ENCODE measurements at regions not wholly inside any gene's neighbourhood (a gene's known extent, or its start where the extent isn't known, plus 50 kb on each side); places are given as distances from the start of the nearest gene placed in this dataset.
"Not testable (repeated sequence)": the region's sequence is repeated elsewhere in the genome, so short reads cannot be mapped to it uniquely, and the experiment has no call there.

DNA sequence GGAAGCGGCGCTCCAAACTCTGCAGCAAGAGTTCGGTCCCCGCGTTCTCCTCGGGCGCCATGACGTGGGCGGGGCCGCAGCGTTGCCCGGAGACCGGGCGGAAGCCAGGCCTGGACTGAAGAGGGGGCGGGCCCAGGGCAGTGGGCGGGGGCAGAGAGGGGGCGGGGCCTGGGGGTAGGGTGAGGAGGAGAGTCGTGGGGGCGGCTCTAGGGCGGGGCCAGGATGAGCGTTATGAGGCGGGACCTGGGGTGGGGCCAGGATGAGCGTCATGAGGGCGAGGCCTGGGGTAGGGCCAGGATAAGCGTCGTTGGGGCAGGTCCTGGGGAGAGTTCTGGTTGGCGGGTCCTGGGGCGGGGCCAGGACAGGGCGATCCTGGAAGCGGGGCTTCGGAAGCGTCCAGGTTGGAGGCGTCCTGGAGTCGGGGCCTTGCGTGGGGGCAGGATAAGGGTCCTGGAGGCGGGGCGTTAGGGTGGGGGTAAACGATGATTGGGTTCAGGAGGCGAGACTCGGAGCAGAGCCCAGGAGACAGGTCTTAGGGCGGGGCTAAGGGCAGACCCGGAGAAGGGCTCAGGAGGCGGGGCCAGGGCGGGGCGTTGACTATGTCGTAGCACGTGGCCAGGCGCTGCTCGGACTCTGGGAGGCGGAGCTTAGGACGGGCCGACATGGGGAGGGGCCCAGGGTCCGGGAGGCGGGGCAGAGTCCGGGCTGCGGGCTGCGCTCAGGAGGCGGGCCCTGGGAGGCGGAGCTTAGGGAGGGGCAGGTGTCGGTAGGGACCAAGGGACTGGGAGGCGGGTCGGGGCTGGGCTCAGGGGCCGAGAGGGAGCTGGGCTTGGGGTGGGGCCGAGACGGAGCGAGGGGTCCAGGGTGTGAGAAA is 131.1 kb upstream of the ALDH3B2 start:
- DNase-seq (ENCODE audit: low read depth in 2 of 3, low spot score in 1 of 3): peak; percentile 96 to 98 (median 98)

DNA sequence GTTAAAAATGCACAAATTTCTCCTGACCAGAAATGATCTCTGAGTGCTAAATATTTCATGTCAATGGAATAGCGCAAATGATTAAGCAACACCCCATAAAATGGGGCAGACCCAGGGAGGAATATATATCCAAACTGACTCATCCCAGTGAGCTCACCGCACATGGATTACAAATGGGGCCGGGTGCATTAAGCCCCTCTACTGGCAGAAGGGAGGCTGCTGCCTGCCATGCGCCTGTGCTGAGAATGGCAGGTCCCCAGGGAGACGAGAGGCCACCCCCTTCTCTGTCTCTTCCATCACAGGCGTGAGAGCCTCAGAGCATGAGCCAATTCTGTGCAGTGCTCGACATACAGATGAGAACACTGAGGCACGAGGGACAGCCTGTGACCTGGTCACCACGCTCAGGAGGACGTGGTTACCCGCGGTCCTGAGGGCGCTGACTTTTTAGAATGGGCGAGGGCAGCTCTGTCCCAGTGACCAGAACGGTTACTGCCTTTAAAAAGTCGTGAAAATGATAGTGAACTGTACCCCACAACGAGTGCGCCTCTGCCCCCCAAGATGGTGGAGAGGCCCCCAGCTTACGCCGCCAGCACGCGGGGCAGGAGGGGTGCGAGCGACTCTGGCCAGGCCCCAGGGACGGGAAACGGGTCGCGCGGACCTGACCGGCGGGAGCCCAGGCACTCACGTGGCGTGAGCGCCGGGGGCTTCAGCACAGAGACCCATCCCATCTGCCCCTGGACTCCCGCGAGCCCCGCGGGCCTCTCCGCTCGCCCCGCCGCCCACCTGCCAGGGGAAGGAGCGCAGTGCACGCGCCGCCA is 130.2 kb upstream of the ALDH3B2 start:
- DNase-seq (ENCODE audit: low read depth in 2 of 3, low spot score in 1 of 3): peak in 1 of 3 donors; percentile 7

DNA sequence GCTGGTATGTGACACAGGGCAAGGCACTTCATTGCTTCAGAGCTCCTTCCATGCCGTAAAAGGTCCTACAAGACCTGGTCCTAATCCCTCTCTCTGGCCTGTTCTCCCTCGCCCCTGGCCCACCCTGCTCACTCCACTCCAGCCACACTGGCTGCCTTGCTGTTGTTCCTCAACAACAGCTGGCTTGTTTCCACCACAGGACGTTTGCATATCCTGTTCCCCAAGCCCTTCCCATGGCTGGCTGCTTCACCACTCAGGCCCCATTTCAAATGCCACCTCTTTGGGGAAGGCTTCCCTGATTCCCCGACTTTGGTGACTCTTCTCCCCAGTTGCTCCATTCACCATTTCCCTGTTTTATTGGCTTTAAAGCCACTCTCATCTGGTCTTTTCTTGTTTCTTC is 129.1 kb upstream of the ALDH3B2 start:
- DNase-seq (ENCODE audit: low read depth in 2 of 3, low spot score in 1 of 3): not testable (repeated sequence)

DNA sequence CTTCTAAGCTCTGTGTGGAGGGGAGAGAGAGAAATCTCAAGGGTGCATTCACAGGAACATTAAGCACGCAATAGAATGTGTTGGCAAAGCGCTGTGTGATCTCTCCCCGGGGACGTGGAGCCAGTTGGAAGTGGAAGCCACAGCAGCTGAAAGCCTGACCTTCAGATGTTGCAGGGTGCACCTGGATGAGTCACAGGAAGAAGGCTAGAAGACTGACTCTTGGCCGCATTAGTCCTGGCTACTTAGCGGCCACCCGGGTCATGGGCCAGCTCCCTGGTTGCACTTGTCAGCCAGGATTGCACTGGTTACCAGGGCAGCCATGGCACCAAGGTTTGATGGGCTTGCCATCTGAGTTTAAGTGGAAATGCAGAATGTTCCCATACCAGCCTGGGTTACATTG is 128.6 kb upstream of the ALDH3B2 start:
- DNase-seq (ENCODE audit: low read depth in 2 of 3, low spot score in 1 of 3): not testable (repeated sequence)

DNA sequence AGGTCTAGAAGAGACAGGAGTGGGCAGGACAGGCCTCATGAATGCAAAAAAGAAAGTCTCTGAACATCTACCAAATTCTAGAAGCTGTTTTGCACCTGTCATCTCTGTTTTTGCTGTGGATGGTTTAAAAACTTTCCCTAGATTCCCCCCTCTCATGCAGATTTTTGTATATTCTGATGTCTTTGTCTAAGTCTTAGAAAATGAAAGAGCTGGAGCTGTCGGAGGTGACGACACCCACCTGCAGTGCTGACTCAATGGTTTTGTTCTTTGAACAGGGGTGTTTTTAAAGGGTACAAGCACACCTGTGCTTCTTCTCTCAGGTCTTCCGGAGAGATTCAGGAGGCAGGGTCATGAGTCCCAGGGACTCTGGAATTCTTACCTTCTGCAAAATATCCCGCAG is 128.2 kb upstream of the ALDH3B2 start:
- DNase-seq (ENCODE audit: low read depth in 2 of 3, low spot score in 1 of 3): not testable (repeated sequence)

DNA sequence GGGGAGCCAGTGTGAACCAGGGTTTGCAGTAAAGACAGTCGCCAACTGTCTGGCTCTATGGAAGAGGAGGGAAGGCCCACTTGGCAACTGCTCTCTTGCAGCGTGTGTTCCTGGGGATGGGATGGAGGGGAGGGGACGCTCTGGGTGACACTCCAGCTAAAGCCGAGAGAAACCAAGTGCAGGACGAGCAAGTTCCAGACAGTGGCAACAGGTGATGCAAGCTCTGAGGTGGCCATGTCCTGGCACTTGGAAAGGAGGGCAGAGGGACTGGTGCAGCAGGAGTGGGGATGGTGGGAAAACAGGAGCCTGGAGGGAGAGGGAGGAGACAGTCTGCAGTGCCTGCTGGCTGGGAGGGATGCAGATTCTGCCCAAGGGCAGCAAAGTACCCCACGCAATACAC is 127.0 kb upstream of the ALDH3B2 start:
- DNase-seq (ENCODE audit: low read depth in 2 of 3, low spot score in 1 of 3): not testable (repeated sequence)

DNA sequence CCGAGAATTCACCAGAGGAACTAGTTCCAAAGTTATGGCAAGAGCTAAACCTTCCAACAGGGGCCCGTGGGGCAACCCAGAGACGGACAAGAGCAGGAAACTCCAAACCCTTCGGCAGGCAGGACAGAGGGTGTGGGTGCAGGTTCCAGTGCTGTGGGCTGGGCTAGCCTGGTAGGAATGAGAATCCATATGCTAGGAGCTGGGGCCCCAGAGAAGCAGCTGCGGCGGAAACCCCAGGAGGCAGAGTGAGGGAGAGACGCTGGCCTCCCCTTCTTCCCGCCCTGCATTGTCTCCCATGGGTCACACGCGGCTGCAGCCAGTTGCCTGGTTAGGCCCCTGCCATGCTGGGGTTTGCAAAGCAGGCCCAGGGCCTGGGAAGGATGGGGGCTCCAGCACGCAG is 126.2 kb upstream of the ALDH3B2 start:
- DNase-seq (ENCODE audit: low read depth in 2 of 3, low spot score in 1 of 3): not testable (repeated sequence)

DNA sequence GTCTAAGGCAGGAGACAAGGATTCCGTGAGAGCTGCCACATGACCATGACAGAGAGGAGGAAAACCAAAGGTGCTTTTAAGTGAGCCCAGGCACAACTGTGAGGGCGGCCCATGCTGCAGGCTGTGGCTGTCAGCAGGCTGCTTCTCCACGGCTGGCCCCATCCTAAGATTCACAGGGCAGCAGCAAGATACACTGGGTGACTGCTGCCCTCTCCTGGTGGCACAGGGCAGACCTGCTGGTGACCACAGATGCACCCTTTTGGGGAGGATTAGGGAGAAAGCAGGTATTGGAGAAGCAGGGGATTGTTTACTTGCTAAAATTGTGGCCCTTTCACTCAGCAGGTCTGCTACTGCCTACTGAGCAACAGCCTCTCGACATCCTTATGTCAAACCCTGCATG is 125.4 kb upstream of the ALDH3B2 start:
- not testable (repeated sequence) for DNase-seq (ENCODE audit: low read depth in 2 of 3, low spot score in 1 of 3)

DNA sequence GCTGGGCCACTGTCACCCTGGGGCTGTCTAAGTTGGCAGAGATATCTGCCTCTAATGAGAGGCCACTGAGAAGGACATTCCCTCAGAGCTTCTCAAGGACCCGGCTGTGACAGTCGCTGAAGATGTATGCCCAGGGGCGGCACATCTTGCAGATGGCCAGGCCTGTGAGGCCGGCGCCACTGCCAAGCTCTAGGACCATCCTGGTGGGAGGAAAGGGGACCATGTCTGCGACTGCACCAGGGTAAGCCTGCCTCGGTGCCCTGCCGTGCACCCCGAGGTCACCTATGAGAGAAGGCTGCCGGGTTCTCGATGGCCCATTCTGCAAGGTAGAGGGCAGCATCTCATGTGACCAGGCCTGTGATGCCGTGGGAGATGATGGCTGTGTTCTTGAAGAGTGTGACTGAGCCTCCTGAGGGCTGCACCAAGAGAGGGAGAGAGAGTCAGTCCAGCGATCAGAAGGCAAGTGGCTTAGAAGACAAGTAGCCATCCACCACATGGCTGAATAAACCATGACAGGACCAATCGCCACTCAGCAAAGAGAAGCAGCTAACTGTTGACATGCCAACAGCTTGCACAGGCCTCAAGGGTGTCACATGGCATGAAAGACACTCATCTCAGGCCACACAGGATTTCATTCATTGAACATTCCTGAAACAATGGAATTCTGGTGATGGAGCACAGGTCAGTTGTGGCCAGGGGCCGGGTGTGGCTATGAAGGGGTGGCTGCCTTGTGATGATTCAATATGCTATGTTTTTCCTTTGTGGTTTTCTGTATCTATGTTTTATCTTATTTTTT is 123.5 kb upstream of the ALDH3B2 start:
- not testable (repeated sequence) for DNase-seq (ENCODE audit: low read depth in 2 of 3, low spot score in 1 of 3)

DNA sequence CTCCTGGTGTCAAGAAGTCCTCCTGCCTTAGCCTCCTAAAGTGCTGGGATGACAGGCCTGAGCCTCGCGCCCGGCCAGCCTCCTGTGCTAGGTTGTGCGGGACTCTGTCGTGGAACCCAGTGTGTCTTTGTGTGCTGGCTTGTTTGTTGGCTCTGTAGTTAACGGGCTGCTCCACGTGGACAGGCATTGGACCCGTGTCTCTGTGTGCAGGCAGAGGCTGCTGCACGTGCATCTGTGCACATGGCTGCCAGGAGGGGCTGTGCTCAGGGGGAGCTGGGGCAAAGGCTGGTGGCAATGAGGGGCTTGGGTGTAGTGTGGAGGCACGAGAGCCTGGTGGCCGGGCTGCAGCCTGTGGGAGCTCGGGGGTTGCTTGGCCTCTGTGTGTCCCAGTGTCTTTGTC is 121.3 kb upstream of the ALDH3B2 start:
- no peak for DNase-seq (ENCODE audit: low read depth in 2 of 3, low spot score in 1 of 3)

DNA sequence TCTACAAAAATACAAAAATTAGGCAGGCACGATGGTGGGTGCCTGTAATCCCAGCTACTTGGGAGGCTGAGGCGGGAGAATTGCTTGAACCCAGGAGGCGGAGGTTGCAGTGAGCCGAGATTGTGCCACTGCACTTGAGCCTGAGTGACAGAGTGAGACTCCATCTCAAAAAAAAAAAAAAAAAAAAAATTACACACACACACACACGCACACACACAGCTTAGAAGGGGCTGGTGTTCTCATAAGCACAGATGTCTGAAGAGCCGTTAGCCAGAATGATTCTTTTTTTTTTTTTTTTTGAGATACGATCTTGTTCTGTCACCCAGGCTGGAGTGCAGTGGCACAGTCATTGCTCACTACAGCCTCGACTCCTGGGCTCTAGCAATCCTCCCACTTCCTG is 119.3 kb upstream of the ALDH3B2 start:
- DNase-seq (ENCODE audit: low read depth in 2 of 3, low spot score in 1 of 3): not testable (repeated sequence)

DNA sequence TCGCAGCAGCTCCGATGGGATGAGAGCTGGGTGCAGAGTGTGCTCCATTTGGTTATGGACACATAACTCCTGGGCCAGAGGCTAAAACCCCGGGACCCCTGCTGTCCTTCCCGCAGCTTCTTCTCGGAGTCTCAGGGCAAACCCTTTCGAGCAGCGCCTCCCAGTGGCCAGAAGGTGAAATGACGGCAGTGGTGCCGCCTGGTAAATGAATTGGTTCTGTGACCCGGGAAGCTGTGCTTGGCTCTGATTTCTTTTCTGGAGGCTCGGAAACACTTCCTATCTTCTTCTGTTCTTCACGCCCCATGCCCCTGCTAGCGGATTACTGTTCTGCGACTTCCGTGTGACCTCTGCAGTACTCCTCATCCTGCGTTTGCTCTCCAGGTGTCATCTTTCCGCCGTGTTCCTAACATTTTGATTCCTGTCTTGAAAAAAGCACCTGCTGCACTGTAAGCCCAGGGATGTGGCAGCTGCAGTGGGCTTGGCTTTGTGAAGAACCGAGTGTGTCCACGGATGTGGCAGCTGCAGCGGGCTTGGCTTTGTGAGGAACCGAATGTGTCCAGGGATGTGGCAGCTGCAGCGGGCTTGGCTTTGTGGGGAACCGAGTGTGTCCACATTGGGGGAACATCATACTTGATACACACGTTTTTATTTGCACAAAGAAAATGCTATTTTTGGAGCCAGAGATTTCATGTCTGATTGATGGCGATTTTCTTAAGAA is 118.0 kb upstream of the ALDH3B2 start:
- peak in 1 of 3 donors; percentile 23 for DNase-seq (ENCODE audit: low read depth in 2 of 3, low spot score in 1 of 3)

DNA sequence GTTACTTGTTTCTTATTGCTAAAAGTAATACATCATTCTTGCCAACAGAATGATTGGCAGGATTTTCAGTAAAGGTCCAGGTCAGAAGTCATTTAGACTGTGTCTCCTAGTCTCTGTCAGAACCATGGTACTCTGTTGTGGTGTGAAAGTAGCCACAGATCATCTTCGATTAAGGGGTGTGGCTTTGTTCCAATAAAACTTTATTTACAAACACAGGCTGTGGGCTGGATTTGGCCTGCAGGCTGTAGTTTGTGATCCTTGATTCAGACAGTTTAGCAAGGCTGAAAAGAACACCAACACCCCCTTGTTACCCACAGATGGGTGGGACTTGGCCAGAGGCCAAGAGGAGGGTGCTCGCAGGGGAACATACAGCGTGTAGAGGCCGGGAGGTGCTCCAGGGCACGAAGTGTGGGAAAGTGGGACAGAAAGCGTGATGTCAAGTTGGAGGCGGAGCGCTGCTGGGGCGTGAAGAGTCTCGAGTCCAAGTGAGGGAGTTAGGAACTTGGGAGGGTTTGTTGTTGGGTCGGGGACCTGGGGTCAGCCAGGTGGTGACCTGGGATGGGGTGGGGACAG is 117.3 kb upstream of the ALDH3B2 start:
- DNase-seq (ENCODE audit: low read depth in 2 of 3, low spot score in 1 of 3): not testable (repeated sequence)

DNA sequence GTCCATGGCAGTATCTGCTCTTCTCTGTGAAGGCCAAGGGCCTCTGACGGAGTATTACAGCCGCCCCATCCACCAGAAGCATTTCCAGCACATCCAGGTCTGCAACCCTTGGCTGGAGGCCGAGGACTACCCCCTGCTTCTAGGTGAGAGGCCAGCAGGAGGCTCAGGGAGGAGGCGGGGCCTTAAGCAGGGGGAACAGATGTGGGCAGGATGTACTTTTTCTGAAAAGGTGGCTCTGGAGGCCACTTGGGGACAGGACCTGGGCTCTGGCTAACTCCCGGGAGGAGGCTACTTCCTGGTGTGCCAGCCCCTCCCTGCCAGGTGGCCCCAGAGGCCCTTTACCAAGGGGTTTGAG is 113.9 kb upstream of the ALDH3B2 start:
- DNase-seq (ENCODE audit: low read depth in 2 of 3, low spot score in 1 of 3): not testable (repeated sequence)

DNA sequence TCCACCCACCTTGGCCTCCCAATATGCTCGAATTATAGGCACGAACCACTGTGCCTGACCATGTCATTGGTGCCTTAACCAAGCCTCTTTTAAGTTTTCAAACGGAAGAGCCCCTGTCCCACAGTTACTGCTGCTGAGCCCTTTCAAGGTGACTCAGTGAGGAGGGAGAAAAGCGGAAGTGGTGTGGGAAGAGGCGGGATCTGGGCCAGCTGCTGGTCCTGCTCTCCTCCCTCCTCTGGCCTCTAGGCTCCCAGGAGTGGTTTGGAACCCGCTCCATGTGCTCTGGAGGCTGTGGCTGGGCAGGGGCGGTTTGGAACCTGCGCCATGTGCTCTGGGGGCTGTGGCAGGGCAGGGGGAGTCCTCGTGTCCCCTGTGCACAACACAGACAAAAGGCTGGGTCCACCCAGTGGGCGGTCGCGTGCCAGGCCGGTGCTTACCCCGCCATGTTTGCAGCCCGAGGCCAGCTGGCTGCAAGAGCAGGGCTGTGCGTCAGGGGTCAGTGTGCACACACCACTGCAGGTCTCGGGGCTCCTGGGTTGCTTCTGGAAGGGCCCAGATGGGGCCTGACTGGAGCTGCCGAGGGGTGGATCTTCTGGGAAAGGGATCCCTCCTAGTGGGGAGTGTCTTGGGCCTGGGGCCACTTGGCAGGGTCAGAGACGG is 113.4 kb upstream of the ALDH3B2 start:
- DNase-seq (ENCODE audit: low read depth in 2 of 3, low spot score in 1 of 3): not testable (repeated sequence)

DNA sequence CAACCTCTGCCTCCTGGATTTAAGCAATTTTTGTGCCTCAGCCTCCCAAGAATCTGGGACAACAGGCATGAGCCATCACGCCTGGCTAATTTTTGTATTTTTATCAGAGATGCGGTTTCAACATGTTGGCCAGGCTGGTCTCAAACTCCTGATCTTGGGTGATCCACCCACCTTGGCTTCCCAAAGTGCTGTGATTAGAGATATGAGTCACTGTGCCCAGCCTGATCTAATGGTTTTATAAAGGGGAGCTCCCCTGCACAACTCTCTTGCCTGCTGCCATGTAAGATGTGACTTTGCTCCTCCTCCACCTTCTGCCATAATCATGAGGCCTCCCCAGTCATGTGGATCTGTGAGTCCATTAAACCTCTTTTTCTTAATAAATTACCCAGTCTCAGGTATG is 107.5 kb upstream of the ALDH3B2 start:
- not testable (repeated sequence) for DNase-seq (ENCODE audit: low read depth in 2 of 3, low spot score in 1 of 3)

DNA sequence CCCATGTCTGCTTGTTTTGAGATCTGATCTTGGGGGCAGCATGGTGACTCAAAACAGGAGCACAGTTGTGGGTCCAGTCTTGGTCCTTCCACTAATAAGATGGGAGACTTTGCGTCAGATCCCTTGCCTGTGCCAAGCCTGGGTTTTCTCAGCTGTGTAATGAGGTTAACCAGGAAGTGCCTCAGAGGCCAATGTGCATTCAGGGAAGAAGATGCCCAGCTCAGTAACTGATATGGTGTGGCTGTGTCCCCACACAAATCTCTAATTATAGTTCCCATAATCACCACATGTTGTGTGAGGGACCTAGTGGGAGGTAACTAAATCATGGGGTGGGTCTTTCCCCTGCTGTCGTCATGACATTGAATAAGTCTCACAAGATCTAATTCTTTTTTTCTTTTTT is 107.1 kb upstream of the ALDH3B2 start:
- not testable (repeated sequence) for DNase-seq (ENCODE audit: low read depth in 2 of 3, low spot score in 1 of 3)

DNA sequence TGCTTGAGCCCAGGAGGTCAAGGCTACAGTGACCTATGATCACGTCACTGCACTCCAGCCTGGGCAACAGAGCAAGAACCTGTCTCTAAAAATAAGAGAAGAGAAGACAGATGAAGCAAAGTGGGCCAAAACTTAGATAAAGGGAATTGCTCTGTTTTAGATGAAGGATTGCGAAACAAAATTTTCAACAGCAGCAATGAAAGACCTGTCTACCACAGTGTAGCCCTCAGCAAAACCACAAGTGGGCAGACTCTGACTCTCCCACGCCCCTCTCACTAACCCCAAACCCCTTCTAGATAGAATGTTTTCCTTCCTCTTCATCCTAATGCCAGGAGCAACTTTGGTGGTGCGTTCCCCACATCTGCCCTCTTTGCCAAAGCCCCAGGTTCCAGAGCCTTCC is 105.6 kb upstream of the ALDH3B2 start:
- DNase-seq (ENCODE audit: low read depth in 2 of 3, low spot score in 1 of 3): no peak

DNA sequence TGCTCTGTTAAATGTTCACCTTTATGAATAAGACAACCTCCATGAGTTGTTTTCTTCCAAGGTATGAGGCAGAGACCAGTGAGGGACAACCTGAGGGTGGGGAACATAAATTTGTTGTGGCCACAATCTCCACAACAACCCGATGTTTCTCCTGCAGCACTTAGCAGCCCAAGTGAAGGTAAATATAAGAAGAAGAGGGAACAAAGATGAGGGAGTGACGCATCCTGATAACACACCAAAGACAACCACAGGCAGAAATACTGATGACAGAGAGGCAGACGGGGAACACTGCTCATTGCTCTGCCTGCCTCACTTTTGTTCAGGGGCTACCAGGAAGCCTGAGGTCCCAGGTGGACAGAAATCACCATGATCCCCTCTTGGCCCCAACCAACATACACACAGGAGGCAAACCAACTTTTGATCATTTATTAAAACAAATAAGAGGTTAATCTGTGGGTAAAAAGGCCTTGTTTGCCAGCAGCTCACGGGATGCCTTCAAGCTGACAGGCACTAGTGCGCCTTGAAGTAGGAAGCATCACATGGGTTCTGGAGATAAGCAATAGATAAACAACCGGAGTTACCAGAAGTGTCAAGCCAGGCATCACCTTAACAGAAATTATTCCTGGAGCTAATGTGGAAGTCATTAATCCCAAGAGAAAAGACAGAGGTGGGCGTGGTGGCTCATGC is 104.9 kb upstream of the ALDH3B2 start:
- not testable (repeated sequence) for DNase-seq (ENCODE audit: low read depth in 2 of 3, low spot score in 1 of 3)
